HG03139 (cell line): ENCODE measurements at regions not wholly inside any gene's neighbourhood (a gene's known extent, or its start where the extent isn't known, plus 50 kb on each side); places are given as distances from the start of the nearest gene placed in this dataset.

Experiments used
- ATAC-seq: cut with Tn5 transposase; IDR thresholded peaks from one replicate; pipeline ENCODE4 v1.9.1; 2021; ENCODE audit not compliant: unreplicated experiment

GRCh38 chr1:4512636-4513035 lies 141.8 kb upstream of the AJAP1 start:
- no peak for ATAC-seq

- no peak for ATAC-seq
Observed at GRCh38 chr1:4513685-4514084, 140.7 kb upstream of the AJAP1 start.

- ATAC-seq: no peak
Observed at GRCh38 chr1:4515727-4516289, 138.6 kb upstream of the AJAP1 start.

GRCh38 chr1:4516596-4516995 lies 137.8 kb upstream of the AJAP1 start:
- no peak for ATAC-seq

- no peak for ATAC-seq
Observed at GRCh38 chr1:4517186-4517954, 137.0 kb upstream of the AJAP1 start.

GRCh38 chr1:4518621-4519020 lies 135.8 kb upstream of the AJAP1 start:
- ATAC-seq: no peak

- ATAC-seq: no peak
Observed at GRCh38 chr1:4519954-4520353, 134.5 kb upstream of the AJAP1 start.

GRCh38 chr1:4523551-4523950 lies 130.9 kb upstream of the AJAP1 start:
- ATAC-seq: no peak

- ATAC-seq: no peak
Observed at GRCh38 chr1:4526747-4527146, 127.7 kb upstream of the AJAP1 start.

GRCh38 chr1:4527819-4528218 lies 126.6 kb upstream of the AJAP1 start:
- no peak for ATAC-seq

- ATAC-seq: no peak
Observed at GRCh38 chr1:4528590-4528989, 125.8 kb upstream of the AJAP1 start.

GRCh38 chr1:4529446-4530165 lies 124.8 kb upstream of the AJAP1 start:
- no peak for ATAC-seq

GRCh38 chr1:4530166-4530785 lies 124.1 kb upstream of the AJAP1 start:
- no peak for ATAC-seq

- no peak for ATAC-seq
Observed at GRCh38 chr1:4531842-4532241, 122.6 kb upstream of the AJAP1 start.

- ATAC-seq: no peak
Observed at GRCh38 chr1:4532656-4533055, 121.8 kb upstream of the AJAP1 start.

GRCh38 chr1:4546911-4547310 lies 107.5 kb upstream of the AJAP1 start:
- ATAC-seq: no peak

- no peak for ATAC-seq
Observed at GRCh38 chr1:4549930-4550329, 104.5 kb upstream of the AJAP1 start.

GRCh38 chr1:4550941-4551340 lies 103.5 kb upstream of the AJAP1 start:
- ATAC-seq: no peak

GRCh38 chr1:4551706-4552105 lies 102.7 kb upstream of the AJAP1 start:
- ATAC-seq: no peak

GRCh38 chr1:4553761-4554160 lies 100.6 kb upstream of the AJAP1 start:
- no peak for ATAC-seq

GRCh38 chr1:4554271-4554865 lies 100.0 kb upstream of the AJAP1 start:
- no peak for ATAC-seq
